GM12891 (cell line): ENCODE measurements at regions not wholly inside any gene's neighbourhood (a gene's known extent, or its start where the extent isn't known, plus 50 kb on each side); places are given as distances from the start of the nearest gene placed in this dataset.

Source experiments
- DNase-seq: peaks from one replicate; pipeline ENCODE4 v3.0.0; 2011; ENCODE audit warnings: low spot score; ENCODE audit not compliant: insufficient read length
- FAIRE-seq: peaks from 2 replicates; lab custom pipeline; 2011; peaks lifted over from hg19 to GRCh38; lab: Jason Lieb, UNC
- PAX5 ChIP-seq: IDR thresholded peaks from 2 replicates; pipeline ENCODE4 v1.6.1; 2011; ENCODE audit warnings: low read length, moderate library complexity, mild to moderate bottlenecking; ENCODE audit not compliant: insufficient read depth, severe bottlenecking
- POLR2A ChIP-seq: IDR thresholded peaks from 2 replicates; pipeline ENCODE4 v1.6.1; 2011; ENCODE audit warnings: low read depth, low read length, control low read depth
- POLR2AphosphoS5 ChIP-seq: IDR thresholded peaks from 2 replicates; pipeline ENCODE4 v1.6.1; 2011; ENCODE audit warnings: low read depth, low read length, control low read depth
- POU2F2 ChIP-seq: IDR thresholded peaks from 2 replicates; pipeline ENCODE4 v1.6.1; 2011; ENCODE audit warnings: low read depth, mild to moderate bottlenecking, control low read depth, low read length, moderate library complexity
- SPI1 ChIP-seq: IDR thresholded peaks from 2 replicates; pipeline ENCODE4 v1.6.1; 2011; ENCODE audit warnings: low read depth, low read length, control low read depth
- TAF1 ChIP-seq: IDR thresholded peaks from 2 replicates; pipeline ENCODE4 v1.6.1; 2011; ENCODE audit warnings: low read depth, low read length, control low read depth

GRCh38 chr16:52071101-52071500, 475.8 kb downstream of the TOX3 start:
- TF ChIP-seq POLR2AphosphoS5: no peak
- no peak for TF ChIP-seq TAF1
- no peak for TF ChIP-seq SPI1
- TF ChIP-seq POLR2A: no peak
- no peak for DNase-seq

GRCh38 chr16:52070341-52071057, 476.4 kb downstream of the TOX3 start:
- TF ChIP-seq POLR2AphosphoS5: no peak
- no peak for TF ChIP-seq TAF1
- TF ChIP-seq POLR2A: no peak
- TF ChIP-seq POU2F2: no peak
- TF ChIP-seq PAX5: no peak
- no peak for TF ChIP-seq SPI1
- DNase-seq (no peak), FAIRE-seq (no peak)

More at GRCh38 chr16:52071101-52071500, 475.8 kb downstream of the TOX3 start:
- no peak for FAIRE-seq

DNA sequence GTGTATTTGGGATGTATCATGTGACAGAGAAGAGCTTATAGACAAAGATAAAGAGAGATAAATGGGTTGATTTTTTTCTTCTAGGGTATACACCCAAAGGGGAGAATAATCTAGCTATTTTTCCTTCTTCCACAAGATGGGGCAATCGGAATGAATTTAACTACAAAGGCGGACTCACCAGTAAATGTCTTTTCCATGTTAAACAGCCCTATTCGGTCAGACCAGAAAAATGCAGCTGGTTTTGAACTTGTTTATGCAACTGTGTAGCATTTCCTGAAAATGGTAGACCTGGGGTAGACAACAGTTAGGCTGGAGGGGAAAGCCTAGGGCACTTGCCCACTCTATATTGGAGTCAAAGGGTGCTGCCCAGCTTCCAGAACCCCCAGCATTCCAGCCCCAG, 477.1 kb downstream of the TOX3 start:
- no peak for DNase-seq
- no peak for FAIRE-seq
- TF ChIP-seq POLR2AphosphoS5: no peak
- no peak for TF ChIP-seq TAF1

DNA sequence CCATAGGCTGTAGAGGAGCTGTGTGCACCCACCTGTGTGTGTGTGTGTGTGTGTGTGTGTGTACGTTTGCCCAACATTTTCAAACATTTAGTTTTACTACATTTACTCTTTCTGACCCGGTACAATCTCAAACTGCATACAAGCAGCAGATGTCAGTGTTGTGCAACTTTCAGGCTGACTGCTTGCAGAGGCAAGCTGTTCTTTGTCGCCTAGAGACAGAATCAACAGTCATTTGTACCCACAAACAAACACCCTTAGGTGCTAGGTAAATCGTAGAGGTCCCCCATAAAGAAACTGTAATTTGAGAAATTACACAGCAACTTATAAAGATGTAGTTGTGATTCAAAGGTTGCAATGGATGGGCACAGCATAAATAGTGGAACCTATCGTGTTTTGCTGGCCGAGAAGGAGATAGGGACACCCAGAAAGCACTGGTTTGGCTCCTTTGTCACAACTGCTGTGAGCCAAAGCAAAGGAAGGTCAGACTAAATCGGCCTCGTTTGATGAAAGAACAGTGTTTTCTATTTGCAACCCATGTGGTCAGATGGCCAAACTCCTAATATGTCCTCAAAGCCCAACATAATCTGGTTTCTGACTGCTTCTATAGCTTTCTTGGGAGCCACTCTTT, 478.4 kb downstream of the TOX3 start:
- TF ChIP-seq SPI1 (no peak), POU2F2 (no peak), POLR2A (no peak)
- FAIRE-seq (no peak), DNase-seq (no peak)

- FAIRE-seq: no peak
- DNase-seq: no peak
- no peak for TF ChIP-seq POU2F2
- no peak for TF ChIP-seq POLR2AphosphoS5
- TF ChIP-seq PAX5: no peak
These were observed 480.0 kb downstream of the TOX3 start for GRCh38 chr16:52066962-52067361.

- DNase-seq: no peak
- TF ChIP-seq POLR2A: no peak
- TF ChIP-seq POLR2AphosphoS5: no peak
- TF ChIP-seq TAF1: no peak
- TF ChIP-seq POU2F2: no peak
- no peak for TF ChIP-seq SPI1
- TF ChIP-seq PAX5: no peak
- no peak for FAIRE-seq
These were observed 490.7 kb downstream of the TOX3 start for GRCh38 chr16:52056259-52056658.

DNA sequence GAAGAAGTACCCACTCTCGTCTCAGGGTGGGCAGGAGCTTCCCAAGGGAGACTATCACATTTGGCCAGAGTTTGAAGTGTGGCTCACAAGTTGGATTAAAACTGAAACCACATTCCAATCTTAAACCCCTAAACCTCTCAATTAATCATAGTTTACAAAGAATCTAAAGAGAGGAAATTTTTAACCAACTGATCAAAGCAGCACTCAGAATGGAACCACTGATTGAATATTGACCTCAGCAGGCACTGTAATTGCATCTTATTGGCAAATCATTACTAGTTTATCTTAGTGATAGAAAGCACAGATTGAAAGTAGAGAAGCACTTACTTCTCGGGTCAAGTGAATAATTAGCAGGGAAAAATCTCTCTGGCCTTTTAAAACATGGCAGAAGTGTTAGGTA, 491.6 kb downstream of the TOX3 start:
- DNase-seq (no peak), FAIRE-seq (no peak)
- TF ChIP-seq POU2F2 (no peak), SPI1 (no peak), POLR2AphosphoS5 (no peak), PAX5 (no peak), TAF1 (no peak), POLR2A (no peak)

DNA sequence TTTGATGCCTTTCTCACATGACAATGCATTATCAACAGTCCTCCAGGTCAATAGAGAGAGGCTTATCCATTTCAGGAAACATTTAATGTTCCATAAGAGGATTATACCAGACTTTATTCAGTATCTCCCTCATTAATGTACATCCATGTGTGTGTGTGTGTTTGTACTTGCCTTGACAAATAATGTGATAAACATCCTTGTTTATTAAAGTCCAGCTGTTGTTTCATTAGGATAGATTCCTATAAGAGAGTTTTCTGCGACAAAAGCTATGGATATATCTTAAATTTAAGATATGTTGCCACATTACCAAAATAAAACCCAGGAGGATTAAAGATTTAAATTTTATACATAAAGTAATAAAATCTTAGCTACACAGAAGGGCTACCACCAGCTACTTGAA, 492.6 kb downstream of the TOX3 start:
- TF ChIP-seq SPI1 (no peak), POLR2AphosphoS5 (no peak), POLR2A (no peak), PAX5 (no peak), TAF1 (no peak), POU2F2 (no peak)
- DNase-seq (no peak), FAIRE-seq (no peak)

DNA sequence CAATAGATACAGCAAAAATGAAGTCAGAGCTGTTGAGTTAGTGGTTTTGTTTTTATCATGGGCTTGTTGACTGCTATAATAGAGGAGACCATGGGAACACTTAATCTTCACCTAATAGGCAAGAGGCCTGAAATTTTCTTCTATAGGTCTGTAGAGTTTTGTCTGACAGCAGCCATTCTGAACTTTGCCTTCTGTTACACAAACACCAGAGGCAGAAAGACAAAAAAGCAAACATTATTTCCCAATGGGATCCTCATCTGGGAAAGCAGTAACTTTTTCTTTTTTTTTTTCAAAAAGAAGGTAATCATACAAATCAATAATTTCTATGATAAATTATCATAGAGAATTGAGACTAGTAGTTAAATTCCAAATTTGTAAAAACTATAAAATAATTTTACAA, 494.1 kb downstream of the TOX3 start:
- FAIRE-seq: no peak
- TF ChIP-seq SPI1 (no peak), POU2F2 (no peak), POLR2AphosphoS5 (no peak), TAF1 (no peak), PAX5 (no peak), POLR2A (no peak)
- no peak for DNase-seq

GRCh38 chr16:52051414-52052172, 495.4 kb downstream of the TOX3 start:
- TF ChIP-seq TAF1 (no peak), SPI1 (no peak)
- no peak for DNase-seq
- FAIRE-seq: no peak
